Loucy (cell line): ENCODE measurements at regions not wholly inside any gene's neighbourhood (a gene's known extent, or its start where the extent isn't known, plus 50 kb on each side); places are given as distances from the start of the nearest gene placed in this dataset.

ENCODE experiments used
- CTCF ChIP-seq: fragments of 200-600 bp; sonication (generic); conservative IDR thresholded peaks from 2 replicates; pipeline ENCODE4 v1.5.1; 2014; ENCODE audit warnings: mild to moderate bottlenecking, antibody characterized with exemption, low read length
- EZH2phosphoT487 ChIP-seq: fragments of 200-600 bp; IDR thresholded peaks from 2 replicates; pipeline ENCODE4 v1.6.1; 2018; ENCODE audit warnings: antibody characterized with exemption, mild to moderate bottlenecking, moderate library complexity, borderline replicate concordance

GRCh38 chr10:65128277-65128676 is 1607.1 kb downstream of the REEP3 start:
- TF ChIP-seq CTCF (no peak), EZH2phosphoT487 (no peak)
